HT1080 (cell line): ENCODE measurements at regions not wholly inside any gene's neighbourhood (a gene's known extent, or its start where the extent isn't known, plus 50 kb on each side); places are given as distances from the start of the nearest gene placed in this dataset.

Experiments used
- DNase-seq: peaks from one replicate; pipeline ENCODE4 v3.0.0-alpha.2; 2015; ENCODE audit warnings: low read depth

GRCh38 chr3:45330510-45331295 lies 57.7 kb upstream of the LARS2 start:
- peak; percentile 68 for DNase-seq

GRCh38 chr3:45332493-45332892 lies 55.9 kb upstream of the LARS2 start:
- DNase-seq: peak; percentile 17

GRCh38 chr3:45332901-45333407 lies 55.4 kb upstream of the LARS2 start:
- no peak for DNase-seq

GRCh38 chr3:45333549-45333948 lies 54.8 kb upstream of the LARS2 start:
- peak; percentile 78 for DNase-seq

- no peak for DNase-seq
Measured at GRCh38 chr3:45337839-45338470, 50.4 kb upstream of the LARS2 start.
